GM19372 (cell line): ENCODE measurements at regions not wholly inside any gene's neighbourhood (a gene's known extent, or its start where the extent isn't known, plus 50 kb on each side); places are given as distances from the start of the nearest gene placed in this dataset.
A peak's percentile ranks its signal among the peaks of the same experiment; 100 is the strongest.

Experiments
- ATAC-seq: cut with Tn5 transposase; IDR thresholded peaks from one replicate; pipeline ENCODE4 v1.9.1; 2021; ENCODE audit warnings: mild to moderate bottlenecking, low read depth, moderate library complexity; ENCODE audit not compliant: unreplicated experiment

DNA sequence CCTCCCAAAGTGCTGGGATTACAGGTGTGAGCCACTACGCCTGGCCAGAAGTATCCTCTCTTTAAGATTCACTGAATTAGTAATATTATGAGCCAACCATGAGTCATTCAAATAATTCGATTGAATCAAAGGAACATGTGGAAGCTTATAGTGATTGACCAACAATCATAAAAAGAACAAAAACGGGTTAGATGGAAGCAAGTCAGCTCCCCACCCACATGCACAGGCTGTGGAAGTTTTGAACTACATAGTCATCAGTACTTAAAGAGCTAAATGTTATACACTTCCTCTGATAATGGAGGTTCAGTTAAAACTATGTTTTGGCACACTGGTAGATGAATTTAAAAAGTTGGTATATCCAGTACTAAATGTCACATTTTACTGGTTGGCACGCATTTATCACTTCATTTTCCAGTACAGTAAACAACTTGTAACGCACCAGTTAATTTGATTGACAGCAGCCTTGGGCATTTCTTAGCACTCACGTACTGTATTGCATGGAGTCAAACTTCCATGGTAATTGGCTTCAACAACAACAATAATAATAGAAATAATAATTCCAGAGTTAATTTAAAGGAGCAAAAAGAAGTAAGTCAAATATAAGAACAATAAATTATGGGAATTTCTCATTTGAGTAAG, 1107.3 kb upstream of the MAP3K7 start:
- ATAC-seq: no peak

DNA sequence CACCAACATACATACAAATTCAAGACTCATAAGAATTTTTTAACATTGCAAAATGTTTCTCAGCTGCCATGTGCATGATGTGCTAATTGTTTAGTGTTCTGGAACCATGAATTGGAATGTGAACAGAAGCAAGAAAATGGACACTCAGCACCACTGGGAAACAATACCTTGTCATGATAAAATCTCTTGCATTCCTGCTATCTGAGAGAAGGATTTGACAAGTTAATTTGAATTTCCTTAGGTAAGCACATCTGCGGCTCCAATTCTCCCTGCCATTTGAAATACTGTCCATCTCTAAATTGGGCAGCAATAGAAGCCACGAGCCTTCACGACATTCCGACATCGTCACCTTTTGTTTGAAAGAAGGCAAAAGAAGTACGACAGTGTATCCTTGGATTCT, 1104.6 kb upstream of the MAP3K7 start:
- ATAC-seq: no peak

DNA sequence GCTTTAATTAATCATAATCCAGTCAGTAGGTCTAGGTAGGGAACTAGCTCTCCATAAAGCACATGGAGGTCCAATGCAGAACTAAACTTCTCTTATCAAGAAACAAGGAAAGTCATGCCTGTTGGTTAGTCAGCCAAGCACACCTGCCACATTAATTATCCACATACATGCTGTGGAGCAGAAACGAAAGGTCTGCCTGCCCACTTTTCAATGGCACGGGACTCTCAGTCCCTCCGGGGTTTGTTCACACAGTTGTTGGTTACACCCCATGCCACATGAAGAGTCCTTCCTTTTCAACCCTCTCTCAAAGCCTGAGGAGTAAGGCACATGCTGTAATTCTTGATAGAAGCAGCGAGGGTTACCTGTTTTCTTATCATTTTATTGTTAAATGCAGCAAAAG, 1096.4 kb upstream of the MAP3K7 start:
- no peak for ATAC-seq

DNA sequence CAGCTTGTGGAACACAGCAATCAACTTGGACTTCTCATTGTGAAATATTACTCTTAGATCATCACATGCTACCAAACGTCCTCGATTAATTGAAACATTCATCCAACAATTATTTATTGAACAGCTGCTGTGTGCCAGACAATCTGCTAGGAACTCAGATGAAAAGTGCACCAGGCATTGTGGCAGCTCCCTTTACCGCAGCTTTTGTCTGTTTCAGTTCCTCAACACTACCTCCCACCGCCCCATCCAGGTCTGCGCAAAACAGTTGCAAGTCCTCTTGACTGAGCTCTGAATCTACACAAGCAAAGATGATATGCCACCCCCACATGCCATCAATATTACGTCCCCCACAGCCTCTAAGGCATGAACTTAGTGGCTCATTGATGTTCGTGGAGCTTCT, 1094.4 kb upstream of the MAP3K7 start:
- ATAC-seq: no peak

DNA sequence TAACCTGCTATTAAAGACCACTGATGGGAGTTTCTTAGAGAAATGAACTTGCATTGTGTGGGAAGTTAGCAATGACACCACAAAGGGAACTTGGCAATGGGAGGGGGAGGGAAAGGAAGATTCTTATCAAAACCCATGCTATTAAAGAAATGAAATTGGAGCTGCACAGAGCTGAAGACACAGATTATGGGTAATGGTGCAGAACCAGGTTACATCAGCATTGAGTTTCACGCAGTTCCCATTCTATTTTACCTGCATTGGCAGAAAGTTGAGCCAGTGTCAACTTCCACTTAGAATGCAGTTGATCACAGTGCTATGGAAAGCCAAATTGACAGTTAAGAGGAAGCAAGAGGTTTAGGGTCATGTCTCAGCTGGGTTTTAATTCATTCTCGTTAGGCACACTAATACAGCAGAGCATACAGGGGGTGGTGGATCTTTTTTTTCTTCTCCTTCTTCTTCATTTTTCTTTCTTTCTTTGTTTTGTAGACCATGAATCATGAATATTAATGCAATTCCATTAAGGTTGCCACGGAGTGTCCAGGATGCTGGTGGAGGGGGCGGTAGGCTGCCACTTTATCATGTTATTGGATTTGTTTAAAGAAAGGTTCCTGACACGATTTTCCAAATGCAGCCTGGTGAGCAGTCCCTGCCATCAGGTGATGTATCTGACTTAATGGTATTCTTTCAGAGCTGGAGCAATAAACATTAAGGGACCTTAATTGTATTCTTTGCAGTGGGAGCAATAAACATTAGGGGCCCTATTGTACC, 1092.0 kb upstream of the MAP3K7 start:
- no peak for ATAC-seq

DNA sequence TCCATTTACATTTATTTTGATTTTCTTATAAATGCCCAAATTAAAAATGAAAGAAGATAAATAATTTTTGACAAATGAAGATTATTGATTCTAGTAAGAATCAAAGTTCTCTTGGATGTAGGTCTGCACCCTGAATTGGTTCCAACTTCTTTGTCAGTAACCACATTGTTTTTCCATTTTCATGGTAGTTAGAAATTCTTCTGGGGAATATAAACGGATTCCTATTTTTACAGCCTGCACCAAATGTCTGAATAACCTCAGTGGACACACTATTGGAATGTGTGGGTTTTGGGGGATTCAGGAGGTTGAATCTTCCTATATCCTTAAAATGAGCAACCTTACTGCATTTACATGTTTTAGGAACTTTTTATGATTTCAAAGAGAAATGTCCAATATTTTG, 1085.3 kb upstream of the MAP3K7 start:
- ATAC-seq: no peak

DNA sequence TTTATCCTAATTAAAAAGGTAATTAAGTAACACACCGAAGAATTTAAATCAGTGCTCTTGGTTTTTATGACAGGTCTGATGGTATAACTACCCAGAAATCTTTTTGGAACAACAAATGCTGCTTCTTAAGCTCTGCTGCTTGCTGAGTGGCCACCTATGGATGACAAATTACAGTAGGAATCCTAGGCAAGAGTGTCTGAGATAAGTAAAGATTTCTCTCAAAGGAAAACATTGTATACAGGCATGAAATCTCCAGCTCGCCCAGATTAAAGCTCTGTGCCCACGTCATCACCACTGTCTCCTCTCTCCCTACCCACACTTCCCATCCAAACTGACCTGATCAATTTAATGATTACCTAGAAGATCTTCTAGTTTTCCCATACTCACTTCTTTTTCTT, 1083.0 kb upstream of the MAP3K7 start:
- no peak for ATAC-seq

DNA sequence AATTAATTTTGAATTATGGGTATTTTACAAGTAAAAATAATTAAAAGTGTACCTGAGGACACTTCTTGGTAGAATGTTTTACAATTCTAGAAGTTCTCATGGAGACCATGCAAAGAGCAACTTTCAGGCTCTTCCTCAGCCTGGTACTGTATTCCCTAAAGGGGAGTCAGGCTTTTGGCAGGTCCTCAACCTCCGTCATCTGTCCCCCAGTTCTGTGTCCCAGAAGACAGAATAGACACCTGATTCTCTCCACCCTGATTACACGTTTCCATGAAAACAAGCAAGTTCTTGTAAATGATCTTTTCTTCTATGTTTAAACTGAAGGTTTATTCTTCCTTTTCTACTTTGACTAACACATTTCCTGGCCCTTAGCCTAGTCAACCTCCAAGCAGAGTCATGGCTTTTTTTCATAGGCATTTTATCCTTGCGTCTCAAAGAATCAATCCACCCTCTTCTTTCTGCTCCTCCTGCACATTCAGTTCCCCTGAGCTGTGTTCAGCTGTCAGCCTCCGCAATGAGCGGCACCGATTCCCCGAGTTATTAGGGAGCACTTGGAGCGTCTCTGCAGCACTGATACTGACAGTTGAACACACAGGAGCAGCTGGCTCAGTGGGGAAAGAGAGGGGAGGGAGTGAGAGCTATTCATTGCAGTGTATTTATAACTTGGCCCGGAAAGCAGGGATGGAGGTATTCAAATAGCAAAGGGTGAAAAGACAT, 1082.4 kb upstream of the MAP3K7 start:
- no peak for ATAC-seq

DNA sequence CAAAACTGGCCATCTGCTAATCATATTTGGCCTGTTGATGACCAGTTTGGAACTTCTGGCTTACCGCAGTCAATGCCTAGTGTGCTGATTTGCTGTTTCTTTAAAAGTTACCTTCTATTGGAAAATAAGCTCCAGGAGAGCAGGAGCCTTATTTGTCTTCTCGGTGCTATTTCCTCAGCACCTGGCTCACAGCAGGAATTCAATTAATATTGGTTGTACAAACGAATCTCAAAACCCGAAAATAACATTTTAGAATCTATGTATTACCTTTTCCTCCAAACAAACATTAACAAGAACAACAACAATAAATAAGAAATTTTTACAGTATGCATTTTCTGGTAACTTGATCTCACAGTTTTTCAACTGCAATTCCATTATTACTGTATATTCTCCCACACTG, 1080.7 kb upstream of the MAP3K7 start:
- ATAC-seq: no peak

DNA sequence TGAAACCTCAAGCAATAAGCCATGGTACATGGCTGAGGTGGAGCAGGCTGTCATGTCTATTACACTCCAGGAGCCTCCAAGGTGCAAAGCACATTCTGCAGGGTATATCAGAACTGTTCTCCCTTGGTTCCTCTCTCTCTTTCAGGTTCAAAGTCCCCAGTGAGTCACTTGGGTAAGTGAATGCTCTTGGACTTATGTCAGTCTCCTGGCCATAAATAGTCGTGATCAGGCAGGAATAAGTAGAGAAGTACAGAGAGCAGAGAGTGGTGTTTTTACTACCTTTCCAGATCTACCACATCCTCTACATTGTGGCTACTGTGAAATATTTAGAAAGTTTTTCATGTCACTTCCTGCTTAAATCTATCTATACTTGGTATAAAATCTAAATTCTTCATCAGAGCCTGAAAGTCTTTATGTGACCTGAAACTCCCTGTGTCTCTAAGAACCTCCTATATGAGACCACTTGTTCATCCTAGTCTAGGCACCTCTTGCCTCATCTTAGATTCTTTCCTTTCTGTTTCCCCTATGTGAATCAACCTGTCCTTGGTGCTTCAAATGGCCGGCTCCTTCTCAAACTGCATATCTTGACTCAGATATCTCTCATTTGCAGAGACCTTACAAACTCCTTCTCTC, 1077.6 kb upstream of the MAP3K7 start:
- peak; percentile 50 for ATAC-seq

DNA sequence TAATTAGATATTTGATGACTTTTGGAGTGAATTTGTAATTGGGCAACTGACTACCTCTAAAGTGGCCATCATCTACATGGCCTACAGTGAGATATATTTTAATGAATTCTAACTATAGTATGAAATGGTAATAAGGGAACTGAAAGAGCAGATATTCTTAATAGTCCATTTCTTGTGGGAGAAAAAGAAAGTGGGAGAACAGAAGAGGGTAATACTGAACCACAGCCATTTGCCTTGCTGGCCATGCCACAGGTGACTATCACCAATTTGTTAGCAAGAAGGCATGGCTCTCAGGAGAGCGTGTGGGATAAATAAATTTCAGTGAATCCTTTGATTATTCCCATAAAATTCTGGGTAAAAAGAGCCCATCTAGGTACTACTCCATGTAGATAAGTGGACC, 1074.0 kb upstream of the MAP3K7 start:
- ATAC-seq: no peak

DNA sequence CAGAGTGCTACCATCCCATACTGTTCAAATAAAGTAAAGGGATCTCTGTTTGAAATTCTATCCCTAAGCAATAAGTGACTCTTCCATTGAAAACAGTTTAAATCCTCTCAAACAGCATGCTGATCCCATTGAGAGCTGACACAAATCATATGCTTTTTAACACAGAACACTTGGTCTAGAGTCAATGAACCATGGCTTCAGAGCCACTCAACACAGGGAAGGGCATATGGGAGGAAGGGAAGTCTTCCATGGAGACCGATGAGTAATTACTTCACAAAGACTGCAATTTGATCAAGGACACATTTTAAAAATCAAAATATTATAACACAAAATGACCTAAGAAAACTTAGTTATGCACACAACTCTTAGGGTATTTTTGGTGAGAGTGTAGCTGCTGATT, 1073.0 kb upstream of the MAP3K7 start:
- no peak for ATAC-seq

DNA sequence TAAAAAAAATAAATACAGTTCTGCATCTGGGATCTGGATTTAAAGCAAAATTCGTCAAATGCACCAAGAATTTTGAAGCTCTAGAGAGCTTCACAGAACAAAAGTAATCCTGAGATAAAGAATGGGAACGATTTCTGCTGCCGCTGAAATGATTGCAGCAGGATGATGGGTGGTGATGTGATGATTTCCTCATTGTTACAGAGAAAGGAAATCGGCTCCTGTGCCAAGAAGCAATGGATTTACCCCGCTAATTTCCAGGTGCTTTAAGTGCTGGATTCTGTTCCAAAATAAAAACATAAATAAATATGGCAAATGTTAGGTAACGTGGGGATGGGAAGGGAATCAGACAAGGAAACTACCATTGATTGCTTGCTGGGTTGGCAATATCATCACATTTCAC, 1067.9 kb upstream of the MAP3K7 start:
- ATAC-seq: no peak

DNA sequence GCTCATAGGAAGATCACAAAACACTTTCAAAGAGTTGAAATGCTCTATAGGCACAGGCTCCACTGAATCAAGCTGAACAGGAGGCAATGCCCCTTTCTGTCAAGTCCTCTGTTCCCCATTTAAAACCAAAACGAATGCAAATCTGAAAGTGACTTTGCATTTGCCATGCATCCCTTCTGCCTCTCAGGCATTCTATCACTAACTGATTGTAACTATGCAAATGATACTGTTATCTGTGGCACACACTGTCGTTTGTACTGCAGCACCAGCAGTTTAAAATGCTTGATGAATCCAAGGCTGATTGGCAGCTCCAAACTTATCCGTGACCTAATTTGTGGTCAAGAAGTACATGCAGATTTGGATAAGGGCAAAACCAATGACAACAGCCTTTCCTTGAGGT, 1067.5 kb upstream of the MAP3K7 start:
- no peak for ATAC-seq

DNA sequence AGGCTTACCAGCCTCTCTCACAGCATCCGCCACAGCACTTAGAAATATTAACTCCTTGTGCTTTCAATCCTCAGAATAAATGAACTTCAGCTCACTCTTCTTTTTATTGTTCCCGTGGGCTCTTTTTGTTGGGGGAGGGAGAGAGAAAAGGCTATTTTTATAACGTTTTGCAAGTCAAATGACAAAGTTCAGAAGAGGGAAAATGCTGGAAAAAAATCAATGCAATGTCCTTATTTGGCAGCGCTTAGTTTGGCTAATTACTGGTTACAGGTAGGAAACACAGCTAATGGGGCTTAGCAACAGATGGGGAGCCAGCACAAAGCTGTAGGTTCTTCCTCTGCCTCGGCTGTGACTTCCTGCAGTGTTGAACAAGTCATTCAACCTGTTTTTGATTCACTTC, 1067.0 kb upstream of the MAP3K7 start:
- no peak for ATAC-seq

DNA sequence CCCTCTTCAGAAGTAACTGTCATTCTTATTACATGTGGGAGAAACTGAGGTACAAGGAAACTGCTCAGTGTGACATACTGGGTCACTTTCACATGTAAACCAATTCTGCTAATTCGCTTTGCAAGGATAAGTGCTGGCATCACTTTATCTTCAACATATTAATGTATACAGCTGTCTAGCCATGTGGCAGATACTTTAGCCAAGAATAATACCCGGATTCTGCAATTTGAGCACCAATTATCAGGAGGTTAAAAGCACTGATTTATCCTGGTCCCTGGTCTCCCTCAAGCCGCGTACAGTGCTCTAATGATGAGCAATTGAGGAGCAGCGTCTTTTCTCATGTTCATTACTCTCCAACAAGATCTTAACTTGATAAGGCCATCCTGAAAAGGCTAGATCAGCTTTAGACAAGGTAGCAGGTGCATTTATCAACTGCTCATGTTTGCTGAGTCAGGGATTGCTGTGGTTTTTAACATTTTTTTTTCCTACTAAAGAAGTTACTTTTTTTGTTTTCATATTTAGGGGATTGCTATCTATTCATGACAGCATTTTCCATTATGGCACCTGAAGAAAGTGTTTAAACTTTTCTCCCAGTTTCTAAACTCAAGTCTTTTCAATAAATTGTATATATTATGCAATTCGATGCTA, 1066.3 kb upstream of the MAP3K7 start:
- ATAC-seq: no peak

DNA sequence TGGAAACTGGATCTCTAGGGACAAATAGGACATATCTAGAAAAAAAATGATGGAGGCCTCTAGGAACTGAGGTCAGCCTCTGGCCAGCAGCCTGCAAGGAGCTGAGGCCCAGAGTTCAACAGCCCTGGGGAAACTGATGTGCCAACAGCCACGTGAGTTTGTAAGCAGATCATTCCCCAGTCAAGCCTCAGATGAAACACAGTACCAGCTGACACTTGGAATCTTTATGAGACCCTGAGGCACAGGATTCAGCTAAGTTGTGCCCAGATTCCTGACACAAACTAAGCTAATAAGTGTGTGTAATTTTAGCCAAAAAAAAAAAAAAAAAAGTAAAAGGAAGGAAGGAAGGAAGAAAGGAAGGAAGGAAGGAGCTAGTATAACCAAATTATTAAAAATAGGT, 1059.8 kb upstream of the MAP3K7 start:
- ATAC-seq: no peak

DNA sequence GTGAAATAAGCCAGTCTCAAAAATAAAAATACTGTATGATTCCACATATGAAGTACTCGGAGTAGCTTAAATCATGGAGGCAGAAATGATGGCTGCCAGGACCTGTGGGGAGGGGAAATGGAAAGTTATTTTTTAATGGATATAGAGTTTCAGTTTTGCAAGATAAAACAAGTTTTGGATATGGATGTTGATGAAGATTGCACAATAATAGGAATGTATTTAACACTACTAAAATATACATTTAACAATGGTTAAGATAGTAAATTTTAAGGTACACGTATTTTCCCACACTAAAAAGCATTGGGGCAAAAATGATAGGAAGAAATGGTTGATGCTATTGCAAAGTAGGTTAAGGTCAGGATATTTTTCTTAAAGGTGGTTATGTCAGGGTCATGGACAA, 1058.9 kb upstream of the MAP3K7 start:
- ATAC-seq: no peak

DNA sequence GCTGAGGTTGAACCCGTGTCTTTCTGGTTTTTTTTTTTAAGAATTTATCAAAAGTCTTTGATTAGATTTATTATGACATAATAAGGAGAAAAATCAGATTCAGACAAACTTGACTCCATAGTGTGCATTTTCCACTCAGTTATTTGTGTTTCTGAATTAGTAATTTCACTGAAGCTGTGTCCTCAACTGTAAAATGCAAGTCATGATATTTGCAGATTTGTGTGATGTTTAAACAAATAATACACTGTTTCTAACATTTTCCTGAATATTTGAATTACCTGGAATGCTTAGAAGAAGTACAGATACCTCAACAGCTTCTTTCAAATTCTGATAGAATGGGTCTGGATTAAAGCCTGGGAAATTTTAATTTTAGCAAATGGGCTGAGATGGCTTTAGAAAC, 1050.3 kb upstream of the MAP3K7 start:
- no peak for ATAC-seq

DNA sequence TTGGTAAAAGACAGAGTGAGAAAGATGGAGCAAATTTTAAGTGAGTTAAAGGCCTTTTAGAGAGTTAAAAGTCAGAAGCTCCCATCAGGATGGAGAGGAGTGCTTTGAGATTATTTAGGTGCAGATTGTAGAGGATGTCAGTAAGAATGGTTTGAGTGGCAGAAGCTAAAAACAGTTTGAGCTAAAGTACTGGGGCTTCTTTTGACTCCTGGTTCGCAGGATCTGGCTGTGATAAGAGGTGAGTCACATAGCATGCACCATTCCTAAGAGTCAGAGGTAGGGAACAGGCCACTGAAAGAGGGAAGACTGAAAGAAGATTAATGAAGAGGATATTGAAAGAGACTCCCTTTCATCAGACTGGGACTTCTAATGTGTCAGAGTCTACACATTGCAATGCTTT, 1047.9 kb upstream of the MAP3K7 start:
- ATAC-seq: no peak
